GM12872 (cell line): ENCODE measurements at regions not wholly inside any gene's neighbourhood (a gene's known extent, or its start where the extent isn't known, plus 50 kb on each side); places are given as distances from the start of the nearest gene placed in this dataset.

Source experiments
- CTCF ChIP-seq: IDR thresholded peaks from 3 replicates; pipeline ENCODE4 v1.5.1; 2011; ENCODE audit warnings: low read depth, mild to moderate bottlenecking, low read length, moderate library complexity; ENCODE audit not compliant: insufficient read depth

GRCh38 chr3:80227216-80227615 lies 459.4 kb upstream of the ROBO1 start:
- TF ChIP-seq CTCF: no peak

GRCh38 chr3:80215191-80215590 lies 447.4 kb upstream of the ROBO1 start:
- TF ChIP-seq CTCF: no peak

- no peak for TF ChIP-seq CTCF
These were observed 445.3 kb upstream of the ROBO1 start for GRCh38 chr3:80213086-80213485.

GRCh38 chr3:80192936-80193335 lies 425.1 kb upstream of the ROBO1 start:
- no peak for TF ChIP-seq CTCF

GRCh38 chr3:80190051-80190450 lies 422.3 kb upstream of the ROBO1 start:
- TF ChIP-seq CTCF: no peak

GRCh38 chr3:80187981-80188380 lies 420.2 kb upstream of the ROBO1 start:
- no peak for TF ChIP-seq CTCF

GRCh38 chr3:80159990-80160506 lies 392.2 kb upstream of the ROBO1 start:
- TF ChIP-seq CTCF: no peak

GRCh38 chr3:80158332-80158731 lies 390.5 kb upstream of the ROBO1 start:
- no peak for TF ChIP-seq CTCF
